Vagina (tissue), 2 donors: ENCODE measurements at regions not wholly inside any gene's neighbourhood (a gene's known extent, or its start where the extent isn't known, plus 50 kb on each side); places are given as distances from the start of the nearest gene placed in this dataset.

Experiments used
- DNase-seq, 2 donors: peaks; one replicate each; pipeline ENCODE4 v3.0.0-alpha.2; 2017; ENCODE audit errors: extremely low spot score in 2 of 2
- H3K27ac ChIP-seq: fragments of 200-600 bp; sonication (generic); one replicate; pipeline ENCODE4 v1.5.1; 2019
- H3K27me3 ChIP-seq: fragments of 200-600 bp; sonication (generic); one replicate; pipeline ENCODE4 v1.5.1; 2019
- H3K36me3 ChIP-seq, 2 donors: fragments of 200-600 bp; sonication (generic); one replicate each; pipeline ENCODE4 v1.5.1; 2017 to 2019
- H3K4me1 ChIP-seq: fragments of 200-600 bp; sonication (generic); one replicate; pipeline ENCODE4 v1.5.1; 2019
- H3K4me3 ChIP-seq, 2 donors: fragments of 200-600 bp; sonication (generic); 1 replicate in 1 of 2; 2 replicates in 1 of 2; pipeline ENCODE4 v1.5.1; 2016 to 2019
- H3K9me3 ChIP-seq: fragments of 200-600 bp; sonication (generic); one replicate; pipeline ENCODE4 v1.5.1; 2019
- POLR2A ChIP-seq, 2 donors: fragments of 450-650 bp; IDR thresholded peaks; one replicate each; pipeline ENCODE4 v1.6.1; 2017; ENCODE audit warnings: antibody characterized with exemption in 2 of 2, mild to moderate bottlenecking in 2 of 2, moderate library complexity in 2 of 2
- POLR2AphosphoS5 ChIP-seq, 2 donors: sonication (generic); formaldehyde crosslinking; IDR thresholded peaks; one replicate each; pipeline ENCODE4 v1.9.0; 2017; ENCODE audit warnings: antibody characterized with exemption in 2 of 2, mild to moderate bottlenecking in 2 of 2, low read depth in 1 of 2; ENCODE audit not compliant: insufficient read depth in 1 of 2
- intact Hi-C: fragments of 100-400 bp; cut with DNase I; formaldehyde crosslinking; loops from one replicate; pipeline ENCODE4 v1.15.1; 2023
- TF ChIP-seq, protein P1 (sequence below), 3 experiments: fragments of 450-650 bp in 2 of 3; fragments of 200-600 bp in 1 of 3; sonication (generic) in 1 of 3; IDR thresholded peaks; one replicate each; pipeline ENCODE4 v1.5.1; 2017 to 2019; ENCODE audit warnings: antibody characterized with exemption in 3 of 3, mild to moderate bottlenecking in 2 of 3, moderate library complexity in 2 of 3

DNA sequence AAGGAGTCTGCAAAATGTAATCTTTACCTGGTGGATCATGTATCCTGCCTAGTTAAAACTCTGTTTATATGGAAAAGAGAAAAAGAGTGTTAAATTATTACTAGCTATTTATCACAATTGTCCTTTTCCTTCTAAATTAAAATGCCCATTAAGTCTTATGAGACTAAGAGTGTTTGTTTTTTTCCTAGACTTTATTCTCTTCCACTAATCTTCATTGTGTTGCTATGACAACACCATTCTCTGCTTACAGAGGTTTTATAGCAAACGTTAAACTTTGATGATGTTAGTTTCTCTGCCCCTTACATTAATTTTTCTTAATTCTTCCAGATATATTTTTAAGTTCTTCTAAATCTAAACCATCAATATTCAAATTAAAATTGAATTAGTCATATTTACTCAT lies 420.8 kb downstream of the TBC1D32 start:
- no peak overlapping the region for H3K27ac ChIP-seq
- H3K4me1 ChIP-seq: no peaks in the 10 kb centered on the region
- intact Hi-C loops: no loop called here
- TF ChIP-seq, protein P1, sequence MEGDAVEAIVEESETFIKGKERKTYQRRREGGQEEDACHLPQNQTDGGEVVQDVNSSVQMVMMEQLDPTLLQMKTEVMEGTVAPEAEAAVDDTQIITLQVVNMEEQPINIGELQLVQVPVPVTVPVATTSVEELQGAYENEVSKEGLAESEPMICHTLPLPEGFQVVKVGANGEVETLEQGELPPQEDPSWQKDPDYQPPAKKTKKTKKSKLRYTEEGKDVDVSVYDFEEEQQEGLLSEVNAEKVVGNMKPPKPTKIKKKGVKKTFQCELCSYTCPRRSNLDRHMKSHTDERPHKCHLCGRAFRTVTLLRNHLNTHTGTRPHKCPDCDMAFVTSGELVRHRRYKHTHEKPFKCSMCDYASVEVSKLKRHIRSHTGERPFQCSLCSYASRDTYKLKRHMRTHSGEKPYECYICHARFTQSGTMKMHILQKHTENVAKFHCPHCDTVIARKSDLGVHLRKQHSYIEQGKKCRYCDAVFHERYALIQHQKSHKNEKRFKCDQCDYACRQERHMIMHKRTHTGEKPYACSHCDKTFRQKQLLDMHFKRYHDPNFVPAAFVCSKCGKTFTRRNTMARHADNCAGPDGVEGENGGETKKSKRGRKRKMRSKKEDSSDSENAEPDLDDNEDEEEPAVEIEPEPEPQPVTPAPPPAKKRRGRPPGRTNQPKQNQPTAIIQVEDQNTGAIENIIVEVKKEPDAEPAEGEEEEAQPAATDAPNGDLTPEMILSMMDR (IDR thresholded peaks at IDR 0.05): no peak
- TF ChIP-seq POLR2A (IDR thresholded peaks at IDR 0.05) (no peak), POLR2AphosphoS5 (IDR thresholded peaks at IDR 0.05; ENCODE audit: insufficient read depth in 1 of 2, low read depth in 1 of 2) (no peak)
- H3K9me3 ChIP-seq: no peaks in the 10 kb centered on the region
- no peaks in the 10 kb centered on the region for H3K27me3 ChIP-seq
- H3K4me3 ChIP-seq: no peak overlapping the region
- DNase-seq: no peak
- H3K36me3 ChIP-seq: no peaks in the 10 kb centered on the region

DNA sequence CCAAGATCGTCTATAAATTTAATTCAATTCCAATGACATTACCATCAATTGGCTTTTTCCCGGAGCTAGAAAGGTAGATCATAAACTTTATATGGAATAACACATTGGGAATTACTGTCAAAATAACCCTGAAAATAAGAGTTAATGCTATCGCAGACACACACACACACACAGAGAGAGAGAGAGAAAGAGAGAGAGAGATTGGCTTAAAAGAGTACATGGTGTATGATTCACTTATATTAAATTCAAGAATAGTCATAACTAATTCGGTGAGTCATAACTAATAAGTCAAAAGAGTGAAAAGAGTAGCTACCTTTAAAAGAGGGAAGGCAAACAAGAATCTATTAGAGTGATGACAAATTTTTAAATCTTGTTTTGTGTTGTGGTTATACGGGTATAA lies 425.5 kb downstream of the TBC1D32 start:
- intact Hi-C loops: no loop called here

DNA sequence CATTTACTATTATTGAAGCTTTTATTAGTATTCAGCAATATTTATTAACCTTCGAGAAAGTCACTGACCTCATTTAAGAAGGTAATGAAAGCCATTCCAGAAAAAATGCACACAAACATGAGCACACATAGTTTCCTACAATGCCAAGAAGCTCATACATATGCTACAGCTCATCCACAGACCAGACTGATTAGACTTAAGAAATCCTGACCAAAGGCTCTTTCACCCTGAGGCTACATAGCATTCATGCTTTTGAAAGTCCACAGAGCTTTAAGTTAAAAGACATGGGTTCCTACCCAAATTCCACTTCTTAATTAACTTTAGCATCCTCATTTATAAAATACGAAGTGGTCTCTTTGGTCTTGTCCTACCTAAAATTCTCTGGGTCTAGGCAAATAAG lies 430.4 kb downstream of the TBC1D32 start:
- TF ChIP-seq POLR2A (IDR thresholded peaks at IDR 0.05) (no peak), POLR2AphosphoS5 (IDR thresholded peaks at IDR 0.05; ENCODE audit: insufficient read depth in 1 of 2, low read depth in 1 of 2) (no peak)
- TF ChIP-seq, protein P1 (IDR thresholded peaks at IDR 0.05): no peak
- Histone ChIP-seq H3K9me3 (no peaks in the 10 kb centered on the region), H3K4me1 (no peaks in the 10 kb centered on the region), H3K27ac (no peak overlapping the region), H3K27me3 (no peaks in the 10 kb centered on the region), H3K36me3 (no peaks in the 10 kb centered on the region), H3K4me3 (no peak overlapping the region)
- no peak for DNase-seq
- intact Hi-C loops: no loop called here

More for the DNA sequence above, 425.5 kb downstream of the TBC1D32 start:
- no peak overlapping the region for H3K27ac ChIP-seq
- H3K36me3 ChIP-seq: no peaks in the 10 kb centered on the region
- TF ChIP-seq POLR2A (IDR thresholded peaks at IDR 0.05) (no peak), POLR2AphosphoS5 (IDR thresholded peaks at IDR 0.05; ENCODE audit: insufficient read depth in 1 of 2, low read depth in 1 of 2) (no peak)
- TF ChIP-seq, protein P1 (IDR thresholded peaks at IDR 0.05): no peak
- no peaks in the 10 kb centered on the region for H3K4me1 ChIP-seq
- no peak overlapping the region for H3K4me3 ChIP-seq
- H3K9me3 ChIP-seq: no peaks in the 10 kb centered on the region
- no peaks in the 10 kb centered on the region for H3K27me3 ChIP-seq
- no peak for DNase-seq

DNA sequence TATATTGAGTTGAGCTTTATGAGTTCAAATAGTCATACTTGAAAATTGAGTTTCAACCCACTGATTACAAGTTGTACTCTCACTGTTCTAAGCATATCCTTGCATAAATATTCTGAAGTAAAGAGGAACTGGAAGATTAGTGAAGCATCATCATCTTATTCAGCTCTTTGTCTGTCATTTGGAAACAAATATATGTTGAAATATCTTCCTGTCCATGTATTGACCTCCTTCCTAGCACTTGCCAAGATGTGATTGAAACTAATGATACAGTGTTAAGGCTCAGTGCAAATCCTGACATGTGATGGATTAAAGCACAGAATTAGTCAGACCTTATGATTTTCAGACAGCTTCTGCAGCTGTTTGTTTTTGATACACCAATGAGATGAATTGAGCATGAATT lies 434.3 kb downstream of the TBC1D32 start:
- no peaks in the 10 kb centered on the region for H3K27me3 ChIP-seq
- intact Hi-C loops: no loop called here
- no peaks in the 10 kb centered on the region for H3K9me3 ChIP-seq
- no peak for DNase-seq
- no peak overlapping the region for H3K27ac ChIP-seq
- no peak overlapping the region for H3K4me3 ChIP-seq
- H3K4me1 ChIP-seq: no peaks in the 10 kb centered on the region
- H3K36me3 ChIP-seq: no peaks in the 10 kb centered on the region
- TF ChIP-seq, protein P1 (IDR thresholded peaks at IDR 0.05): no peak
- no peak for TF ChIP-seq POLR2AphosphoS5 (IDR thresholded peaks at IDR 0.05; ENCODE audit: insufficient read depth in 1 of 2, low read depth in 1 of 2)
- no peak for TF ChIP-seq POLR2A (IDR thresholded peaks at IDR 0.05)

DNA sequence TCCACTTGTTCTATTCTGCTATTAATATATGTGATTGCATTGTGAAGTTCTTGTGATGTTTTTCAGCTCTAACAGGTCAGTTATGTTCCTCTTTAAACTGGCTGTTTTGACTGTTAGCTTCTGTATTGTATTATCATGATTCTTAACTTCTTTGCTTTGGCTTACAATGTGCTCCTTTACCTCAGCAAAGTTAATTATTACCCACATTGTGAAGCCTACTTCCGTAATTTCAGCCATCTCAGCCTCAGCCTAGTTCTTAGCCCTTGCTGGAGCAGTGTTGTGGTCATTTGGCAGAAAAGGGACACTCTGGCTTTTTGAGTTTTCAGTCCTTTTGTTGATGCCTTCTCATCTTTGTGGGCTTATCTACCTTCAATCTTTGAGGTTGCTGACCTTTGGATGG lies 440.2 kb downstream of the TBC1D32 start:
- Histone ChIP-seq H3K4me1 (no peaks in the 10 kb centered on the region), H3K9me3 (no peaks in the 10 kb centered on the region), H3K27ac (no peak overlapping the region), H3K36me3 (no peaks in the 10 kb centered on the region), H3K27me3 (no peaks in the 10 kb centered on the region), H3K4me3 (no peak overlapping the region)
- intact Hi-C loops: no loop called here
- DNase-seq: no peak
- TF ChIP-seq POLR2AphosphoS5 (IDR thresholded peaks at IDR 0.05; ENCODE audit: insufficient read depth in 1 of 2, low read depth in 1 of 2): no peak
- TF ChIP-seq POLR2A (IDR thresholded peaks at IDR 0.05): no peak
